B cell (primary cell): ENCODE measurements at regions not wholly inside any gene's neighbourhood (a gene's known extent, or its start where the extent isn't known, plus 50 kb on each side); places are given as distances from the start of the nearest gene placed in this dataset.
"Not testable (repeated sequence)": the region's sequence is repeated elsewhere in the genome, so short reads cannot be mapped to it uniquely, and the experiment has no call there.

Experiments
- ATAC-seq: fragments of 200-7000 bp; cut with Tn5 transposase; one replicate; pipeline ENCODE4 v1.10.0; 2021; ENCODE audit warnings: low read depth, mild to moderate bottlenecking, moderate number of reproducible peaks, moderate library complexity
- CTCF ChIA-PET: fragments of 350-600 bp; sonication (Branson Sonifier 250); formaldehyde crosslinking; loops from one replicate; lab custom pipeline; 2021; ENCODE audit warnings: antibody characterized with exemption, inconsistent platforms; lab: Charles Lee
- POLR2A ChIA-PET: fragments of 350-600 bp; sonication (Branson Sonifier 250); formaldehyde crosslinking; loops from one replicate; lab custom pipeline; 2021; ENCODE audit warnings: antibody characterized with exemption; lab: Charles Lee
- DNase-seq: peaks from one replicate; pipeline ENCODE4 v3.0.0; 2013
- H2AFZ ChIP-seq: 2 replicates; pipeline ENCODE4 v1.6.1; 2012; ENCODE audit warnings: mild to moderate bottlenecking, low read depth, low read length; ENCODE audit not compliant: insufficient read depth, poor library complexity, severe bottlenecking
- H3K27ac ChIP-seq, 2 donors: 1 replicate in 1 of 2; 2 replicates in 1 of 2; pipeline ENCODE4 v1.5.1; 2012 to 2013; ENCODE audit warnings: low read length in 2 of 2, mild to moderate bottlenecking in 2 of 2, moderate library complexity in 1 of 2
- H3K27me3 ChIP-seq, 4 experiments: fragments of 200-600 bp in 1 of 4; sonication (generic) in 1 of 4; replicated peaks in 1 of 4; 1 replicate in 2 of 4; 2 replicates in 2 of 4; pipeline versions ENCODE4 v1.6.1 to v1.7.0; 2013 to 2016; ENCODE audit warnings: low read length in 3 of 4, mild to moderate bottlenecking in 2 of 4, mixed read lengths in 1 of 4, moderate library complexity in 1 of 4; ENCODE audit not compliant: insufficient read depth in 4 of 4, control insufficient read depth in 3 of 4; ENCODE audit errors: control extremely low read depth in 1 of 4
- H3K36me3 ChIP-seq, 2 experiments: replicated peaks in 1 of 2; 1 replicate in 1 of 2; 2 replicates in 1 of 2; pipeline versions ENCODE4 v1.6.1 to v1.7.1; 2013; ENCODE audit warnings: low read length in 1 of 2; ENCODE audit not compliant: insufficient read depth in 2 of 2, control insufficient read depth in 1 of 2; ENCODE audit errors: control extremely low read depth in 1 of 2, extremely low read depth in 1 of 2
- H3K4me1 ChIP-seq, 2 donors: fragments of 200-600 bp in 1 of 2; sonication (generic) in 1 of 2; 1 replicate in 1 of 2; 2 replicates in 1 of 2; pipeline versions ENCODE4 v1.5.1 to v1.6.1; 2013 to 2017; ENCODE audit warnings: low read length in 2 of 2; ENCODE audit not compliant: control insufficient read depth in 2 of 2, insufficient read depth in 2 of 2
- H3K4me2 ChIP-seq: replicated peaks from 2 replicates; pipeline ENCODE3; 2012; ENCODE audit warnings: mild to moderate bottlenecking, low read depth, low read length; ENCODE audit not compliant: poor library complexity, severe bottlenecking
- H3K4me3 ChIP-seq, 5 experiments: fragments of 200-600 bp in 1 of 5; sonication (generic) in 1 of 5; 1 replicate in 3 of 5; 2 replicates in 2 of 5; pipeline versions ENCODE4 v1.5.1 to v1.7.0; 2011 to 2016; ENCODE audit warnings: low read length in 4 of 5, mild to moderate bottlenecking in 4 of 5, low read depth in 2 of 5, control low read depth in 1 of 5, moderate library complexity in 1 of 5; ENCODE audit not compliant: insufficient read depth in 1 of 5; ENCODE audit errors: control extremely low read depth in 1 of 5, extremely low read depth in 1 of 5
- H3K79me2 ChIP-seq: fragments of 200-600 bp; sonication (generic); one replicate; pipeline ENCODE4 v1.6.0; 2016; ENCODE audit warnings: low read length; ENCODE audit not compliant: control insufficient read depth, insufficient read depth
- H3K9ac ChIP-seq: fragments of 200-600 bp; sonication (generic); 2 replicates; pipeline ENCODE4 v1.6.1; 2017; ENCODE audit warnings: mild to moderate bottlenecking, low read length, moderate library complexity
- H3K9me3 ChIP-seq, 3 donors: one replicate each; pipeline versions ENCODE4 v1.6.1 to v1.7.1; 2013; ENCODE audit warnings: low read length in 2 of 3; ENCODE audit not compliant: control insufficient read depth in 2 of 3, insufficient read depth in 1 of 3; ENCODE audit errors: control extremely low read depth in 1 of 3
- H4K20me1 ChIP-seq: 2 replicates; pipeline ENCODE4 v1.6.0; 2012; ENCODE audit warnings: mild to moderate bottlenecking, low read length; ENCODE audit not compliant: insufficient read depth, control insufficient read depth, poor library complexity, severe bottlenecking
- H3K27ac Mint-ChIP-seq: one replicate; pipeline ENCODE4 v1.8.0; 2021; ENCODE audit warnings: mixed read lengths
- H3K27me3 Mint-ChIP-seq: one replicate; pipeline ENCODE4 v1.8.0; 2021; ENCODE audit warnings: mixed read lengths
- H3K4me1 Mint-ChIP-seq: one replicate; pipeline ENCODE4 v1.8.0; 2021; ENCODE audit warnings: mixed read lengths
- H3K4me3 Mint-ChIP-seq: one replicate; pipeline ENCODE4 v1.8.0; 2021; ENCODE audit warnings: mixed read lengths
- H3K9me3 Mint-ChIP-seq: one replicate; pipeline ENCODE4 v1.8.0; 2022; ENCODE audit warnings: mixed read lengths; ENCODE audit not compliant: insufficient read depth
- EZH2 ChIP-seq: IDR thresholded peaks from 2 replicates; pipeline ENCODE4 v1.6.1; 2012; ENCODE audit warnings: borderline replicate concordance, low read depth, mild to moderate bottlenecking, moderate library complexity, low read length; ENCODE audit not compliant: insufficient read depth, poor library complexity, severe bottlenecking
- WGBS: methylation state at CpG from one replicate; pipeline ENCODE4 v1.1.5; 2013; ENCODE audit warnings: missing lambda C conversion rate; ENCODE audit not compliant: insufficient coverage; 5-methylcytosine and 5-hydroxymethylcytosine counted together
- intact Hi-C: fragments of 100-400 bp; cut with micrococcal nuclease; formaldehyde crosslinking; loops from one replicate; pipeline ENCODE4 v1.10.0; 2022
- TF ChIP-seq, protein P1 (sequence below): fragments of 200-600 bp; IDR thresholded peaks from one replicate; pipeline ENCODE4 v1.8.0; 2022; ENCODE audit warnings: antibody characterized with exemption, mild to moderate bottlenecking

DNA sequence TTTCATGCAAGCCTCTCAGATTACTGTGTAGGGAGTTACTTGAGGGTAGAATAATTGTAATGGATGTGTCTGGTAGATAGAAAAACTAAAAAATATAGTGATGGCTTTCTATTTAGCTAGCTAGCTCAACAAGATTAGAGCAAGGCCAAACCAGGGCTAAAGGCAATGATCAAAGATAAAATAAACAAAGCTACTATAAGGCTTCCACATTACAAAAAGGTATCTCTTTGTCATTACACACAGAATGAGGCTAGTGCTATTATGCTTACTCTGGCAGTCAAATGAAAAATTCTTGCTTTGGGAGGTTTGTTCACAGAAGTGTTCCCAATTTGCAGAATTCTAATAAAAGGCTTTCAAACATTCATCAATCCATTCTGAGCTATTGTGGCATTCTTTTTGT, 121.6 kb upstream of the HTR2C start:
- H3K4me1 ChIP-seq = no peaks in the 10 kb centered on the region
- Mint-ChIP-seq H3K27me3 (no peaks in the 10 kb centered on the region), H3K27ac (no peak overlapping the region), H3K4me3 (no peak overlapping the region), H3K9me3 (no peaks in the 10 kb centered on the region), H3K4me1 (no peaks in the 10 kb centered on the region)
- H2AFZ ChIP-seq = no peak overlapping the region
- no peak overlapping the region for H3K4me3 ChIP-seq
- H4K20me1 ChIP-seq = no peaks in the 10 kb centered on the region
- H3K27ac ChIP-seq = no peak overlapping the region
- intact Hi-C loops = no loop called here
- H3K4me2 ChIP-seq = no peak overlapping the region
- ATAC-seq (no peak), DNase-seq (no peak)
- no peaks in the 10 kb centered on the region for H3K36me3 ChIP-seq
- POLR2A ChIA-PET = no interaction called here
- CTCF ChIA-PET = no interaction called here
- no peaks in the 10 kb centered on the region for H3K79me2 ChIP-seq
- no peak overlapping the region for H3K9ac ChIP-seq
- H3K9me3 ChIP-seq = no peaks in the 10 kb centered on the region
- H3K27me3 ChIP-seq = no peaks in the 10 kb centered on the region
- TF ChIP-seq, protein P1, sequence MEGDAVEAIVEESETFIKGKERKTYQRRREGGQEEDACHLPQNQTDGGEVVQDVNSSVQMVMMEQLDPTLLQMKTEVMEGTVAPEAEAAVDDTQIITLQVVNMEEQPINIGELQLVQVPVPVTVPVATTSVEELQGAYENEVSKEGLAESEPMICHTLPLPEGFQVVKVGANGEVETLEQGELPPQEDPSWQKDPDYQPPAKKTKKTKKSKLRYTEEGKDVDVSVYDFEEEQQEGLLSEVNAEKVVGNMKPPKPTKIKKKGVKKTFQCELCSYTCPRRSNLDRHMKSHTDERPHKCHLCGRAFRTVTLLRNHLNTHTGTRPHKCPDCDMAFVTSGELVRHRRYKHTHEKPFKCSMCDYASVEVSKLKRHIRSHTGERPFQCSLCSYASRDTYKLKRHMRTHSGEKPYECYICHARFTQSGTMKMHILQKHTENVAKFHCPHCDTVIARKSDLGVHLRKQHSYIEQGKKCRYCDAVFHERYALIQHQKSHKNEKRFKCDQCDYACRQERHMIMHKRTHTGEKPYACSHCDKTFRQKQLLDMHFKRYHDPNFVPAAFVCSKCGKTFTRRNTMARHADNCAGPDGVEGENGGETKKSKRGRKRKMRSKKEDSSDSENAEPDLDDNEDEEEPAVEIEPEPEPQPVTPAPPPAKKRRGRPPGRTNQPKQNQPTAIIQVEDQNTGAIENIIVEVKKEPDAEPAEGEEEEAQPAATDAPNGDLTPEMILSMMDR = no peak
- TF ChIP-seq EZH2 = no peak

DNA sequence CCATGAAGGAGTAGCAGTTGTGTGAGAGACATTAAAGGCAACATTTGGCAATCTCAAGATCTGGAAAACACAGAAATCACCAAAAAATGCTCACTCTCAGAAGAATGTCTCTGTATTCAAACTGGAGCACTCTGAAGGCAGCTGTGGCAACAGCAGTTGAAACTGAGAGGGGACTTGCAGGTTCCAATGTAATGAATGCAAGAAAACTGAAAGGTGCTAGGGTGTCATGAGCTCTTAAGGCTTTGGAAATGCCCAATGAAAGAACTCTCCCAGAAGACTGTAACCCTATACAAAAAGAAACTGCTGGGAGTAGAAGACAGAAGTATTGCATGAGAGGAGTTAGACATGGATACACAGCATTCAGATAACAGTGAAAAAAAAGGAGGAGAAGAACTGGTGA, 118.2 kb upstream of the HTR2C start:
- CTCF ChIA-PET = no interaction called here
- no peaks in the 10 kb centered on the region for H3K27me3 Mint-ChIP-seq

DNA sequence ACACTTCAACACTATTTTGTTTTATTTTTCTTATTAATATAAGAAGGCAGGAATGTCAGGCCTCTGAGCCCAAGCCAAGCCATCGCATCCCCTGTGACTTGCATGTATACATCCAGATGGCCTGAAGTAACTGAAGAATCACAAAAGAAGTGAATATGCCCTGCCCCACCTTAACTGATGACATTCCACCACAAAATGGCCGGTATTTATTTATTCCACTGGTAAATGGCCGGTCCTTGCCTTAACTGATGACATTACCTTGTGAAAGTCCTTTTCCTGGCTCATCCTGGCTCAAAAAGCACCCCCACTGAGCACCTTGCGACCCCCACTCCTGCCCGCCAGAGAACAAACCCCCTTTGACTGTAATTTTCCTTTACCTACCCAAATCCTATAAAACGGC, 111.9 kb upstream of the HTR2C start:
- H3K4me3 Mint-ChIP-seq, H3K27me3 Mint-ChIP-seq, H3K9ac ChIP-seq, H3K4me1 ChIP-seq, H3K9me3 Mint-ChIP-seq, H3K27ac ChIP-seq, CTCF ChIA-PET, H3K9me3 ChIP-seq, H3K36me3 ChIP-seq, H3K4me3 ChIP-seq, DNase-seq, H3K79me2 ChIP-seq, POLR2A ChIA-PET, H2AFZ ChIP-seq, H3K4me2 ChIP-seq, ATAC-seq, H3K27me3 ChIP-seq, H4K20me1 ChIP-seq, intact Hi-C loops, H3K4me1 Mint-ChIP-seq, H3K27ac Mint-ChIP-seq: not testable (repeated sequence)
- 71% methylated on average over 1 of the region's 6 CpGs for WGBS

More for the DNA sequence above, 118.2 kb upstream of the HTR2C start:
- Histone ChIP-seq H3K4me2 (no peak overlapping the region), H3K4me3 (no peak overlapping the region), H2AFZ (no peak overlapping the region), H3K4me1 (no peaks in the 10 kb centered on the region), H3K9ac (no peak overlapping the region), H3K9me3 (no peaks in the 10 kb centered on the region), H4K20me1 (no peaks in the 10 kb centered on the region), H3K36me3 (no peaks in the 10 kb centered on the region), H3K27me3 (no peaks in the 10 kb centered on the region), H3K79me2 (no peaks in the 10 kb centered on the region), H3K27ac (no peak overlapping the region)
- no peak for TF ChIP-seq EZH2
- TF ChIP-seq, protein P1 = no peak
- POLR2A ChIA-PET = no interaction called here
- ATAC-seq (no peak), DNase-seq (no peak)
- intact Hi-C loops = no loop called here
- H3K4me1 Mint-ChIP-seq = no peaks in the 10 kb centered on the region
- H3K4me3 Mint-ChIP-seq = no peak overlapping the region
- H3K27ac Mint-ChIP-seq = no peak overlapping the region
- no peaks in the 10 kb centered on the region for H3K9me3 Mint-ChIP-seq
